HepG2 (cell line): ENCODE measurements at regions not wholly inside any gene's neighbourhood (a gene's known extent, or its start where the extent isn't known, plus 50 kb on each side); places are given as distances from the start of the nearest gene placed in this dataset.

Source experiments
- ATAC-seq: fragments of 200-7000 bp; cut with Tn5 transposase; 3 replicates; pipeline ENCODE4 v1.9.1; 2020; ENCODE audit warnings: mild to moderate bottlenecking, moderate library complexity
- BruUV-seq: library from RNA; stranded (reverse); fragments of 400-500 nt; replicated peaks from 2 replicates; lab custom pipeline; 2021; lab: Mats Ljungman, UMichigan
- CTCF ChIA-PET: fragments of 300-600 bp; formaldehyde crosslinking; extraction: SDS; loops from one replicate; lab custom pipeline; 2021; ENCODE audit warnings: low total read pairs, inconsistent platforms, low intra/inter-chr PET ratio; lab: Yijun Ruan, JAX
- POLR2A ChIA-PET: fragments of 350-600 bp; sonication (Branson Sonifier 250); formaldehyde crosslinking; loops from one replicate; lab custom pipeline; 2020; ENCODE audit warnings: antibody characterized with exemption, inconsistent platforms; lab: Yijun Ruan, JAX
- DNase-seq: peaks from one replicate; pipeline ENCODE4 v3.0.0-alpha.2; 2015; ENCODE audit warnings: low spot score
- FAIRE-seq: peaks from 3 replicates; lab custom pipeline; 2011; peaks lifted over from hg19 to GRCh38; lab: Jason Lieb, UNC
- H2AFZ ChIP-seq: one replicate; pipeline ENCODE4 v1.6.1; 2011; ENCODE audit warnings: low read length, inconsistent platforms
- H3K27ac ChIP-seq: fragments of 300-600 bp; 3 replicates; pipeline ENCODE4 v1.8.0; 2011; ENCODE audit warnings: mixed run types, mild to moderate bottlenecking, mixed read lengths, low read length, inconsistent platforms; ENCODE audit not compliant: insufficient read depth; ENCODE audit errors: extremely low read length
- H3K27me3 ChIP-seq, 2 experiments: fragments of 200-600 bp in 1 of 2; 2 replicates in 1 of 2; 3 replicates in 1 of 2; pipeline versions ENCODE4 v1.6.0 to v1.8.0; 2011; ENCODE audit warnings: low read length in 2 of 2, mild to moderate bottlenecking in 2 of 2, moderate library complexity in 2 of 2, inconsistent platforms in 1 of 2; ENCODE audit not compliant: insufficient read depth in 2 of 2, control insufficient read depth in 1 of 2
- H3K36me3 ChIP-seq, 2 experiments: fragments of 200-600 bp in 1 of 2; replicated peaks in 1 of 2; 2 replicates in 1 of 2; 3 replicates in 1 of 2; pipeline versions ENCODE4 v1.5.1 to v1.8.0; 2011; ENCODE audit warnings: low read length in 2 of 2, inconsistent platforms in 1 of 2; ENCODE audit not compliant: insufficient read depth in 2 of 2, control insufficient read depth in 1 of 2
- H3K4me1 ChIP-seq: 2 replicates; pipeline ENCODE4 v1.5.1; 2012; ENCODE audit warnings: low read length, inconsistent platforms; ENCODE audit not compliant: insufficient read depth
- H3K4me2 ChIP-seq: 2 replicates; pipeline ENCODE4 v1.6.0; 2011; ENCODE audit warnings: low read depth, low read length, inconsistent platforms
- H3K4me3 ChIP-seq, 3 experiments: fragments of 200-600 bp in 1 of 3; sonication (generic), shearing (Covaris generic) in 1 of 3; replicated peaks in 1 of 3; 2 replicates each; pipeline ENCODE4 v1.5.1; 2011 to 2016; ENCODE audit warnings: low read length in 3 of 3, inconsistent platforms in 2 of 3, low read depth in 2 of 3, mild to moderate bottlenecking in 2 of 3, control low read depth in 1 of 3, mixed read lengths in 1 of 3; ENCODE audit not compliant: insufficient read depth in 1 of 3
- H3K79me2 ChIP-seq: one replicate; pipeline ENCODE4 v1.6.1; 2011; ENCODE audit warnings: low read length, inconsistent platforms; ENCODE audit not compliant: insufficient read depth
- H3K9ac ChIP-seq: 2 replicates; pipeline ENCODE4 v1.6.0; 2011; ENCODE audit warnings: mild to moderate bottlenecking, low read depth, low read length, inconsistent platforms; ENCODE audit not compliant: insufficient read depth
- H3K9me3 ChIP-seq: 2 replicates; pipeline ENCODE4 v1.5.1; 2012; ENCODE audit warnings: mild to moderate bottlenecking, low read length
- H4K20me1 ChIP-seq: 2 replicates; pipeline ENCODE4 v1.6.0; 2011; ENCODE audit warnings: inconsistent platforms, mild to moderate bottlenecking, low read length, moderate library complexity; ENCODE audit not compliant: insufficient read depth
- ARID3A ChIP-seq: IDR thresholded peaks from 2 replicates; pipeline ENCODE4 v1.6.1; 2012; ENCODE audit warnings: low read depth, low read length, improper control_type of control experiment
- KAT2B ChIP-seq: fragments of 150-350 bp; IDR thresholded peaks from 2 replicates; pipeline ENCODE4 v1.6.1; 2014; ENCODE audit warnings: low read depth, low read length, borderline replicate concordance
- MEIS1 ChIP-seq: sonication (generic); formaldehyde crosslinking; IDR thresholded peaks from 2 replicates; pipeline ENCODE4 v1.9.0; 2021; ENCODE audit warnings: mild to moderate bottlenecking, missing genetic modification reagents, moderate library complexity, borderline replicate concordance
- PHF5A ChIP-seq: IDR thresholded peaks from one replicate; pipeline ENCODE4 v1.6.1; 2018; ENCODE audit warnings: low read depth, missing genetic modification reagents; ENCODE audit not compliant: unreplicated experiment
- POGK ChIP-seq: sonication (generic); formaldehyde crosslinking; conservative IDR thresholded peaks from 2 replicates; pipeline ENCODE4 v1.8.0; 2022; ENCODE audit warnings: mild to moderate bottlenecking, moderate library complexity, missing genetic modification reagents
- SUZ12 ChIP-seq: fragments of 150-350 bp; IDR thresholded peaks from 2 replicates; pipeline ENCODE4 v1.6.1; 2014; ENCODE audit warnings: low read depth, low read length
- ZBTB14 ChIP-seq: sonication (generic); formaldehyde crosslinking; IDR thresholded peaks from 2 replicates; pipeline ENCODE4 v1.4.0; 2020; ENCODE audit warnings: missing genetic modification reagents
- ZNF205 ChIP-seq: IDR thresholded peaks from 2 replicates; pipeline ENCODE4 v1.6.1; 2018; ENCODE audit warnings: missing biosample characterization, missing genetic modification reagents
- WGBS: methylation state at CpG from one replicate; pipeline ENCODE4 v1.1.6; 2017; ENCODE audit warnings: low lambda C conversion rate; 5-methylcytosine and 5-hydroxymethylcytosine counted together
- in situ Hi-C: cut with HindIII; loops from 2 replicates; pipeline ENCODE4 v1.10.0; 2017; ENCODE audit warnings: low pct_unique_long_range_greater_than_20kb; ENCODE audit not compliant: extremely low pct_ligation_motif_present
- intact Hi-C: fragments of 100-400 bp; cut with micrococcal nuclease; formaldehyde crosslinking; loops from one replicate; pipeline ENCODE4 v1.10.0; 2022; ENCODE audit not compliant: unreplicated experiment

- H3K27ac ChIP-seq: no peak overlapping the region
- H3K79me2 ChIP-seq: no peaks in the 10 kb centered on the region
- no peak overlapping the region for H3K4me2 ChIP-seq
- H3K36me3 ChIP-seq: no peaks in the 10 kb centered on the region
- FAIRE-seq: no peak
- no peaks in the 10 kb centered on the region for H3K9me3 ChIP-seq
- in situ Hi-C loops: no loop called here
- no peaks in the 10 kb centered on the region for H3K4me1 ChIP-seq
- POLR2A ChIA-PET: no interaction called here
- H2AFZ ChIP-seq: no peak overlapping the region
- TF ChIP-seq ZBTB14 (CRISPR knock-in tag): no peak
- BruUV-seq: no TSS peak
- H3K4me3 ChIP-seq: no peak overlapping the region
- 0% methylated on average over 5 of the region's 5 CpGs for WGBS
- H3K9ac ChIP-seq: no peak overlapping the region
- intact Hi-C loops: no loop called here
- DNase-seq: no peak
- no peak for ATAC-seq
- CTCF ChIA-PET: no interaction called here
- no peaks in the 10 kb centered on the region for H4K20me1 ChIP-seq
- H3K27me3 ChIP-seq: peaks cover 0 to 28% of the 10 kb centered on the region in 2 experiments; a peak in 1 of 5 replicates
Measured at GRCh38 chr6:156511051-156511450, 266.1 kb upstream of the ARID1B start.

- Histone ChIP-seq H2AFZ (no peak overlapping the region), H4K20me1 (no peaks in the 10 kb centered on the region), H3K4me2 (no peak overlapping the region), H3K4me1 (no peaks in the 10 kb centered on the region), H3K27me3 (peaks cover 0 to 22% of the 10 kb centered on the region in 2 experiments; a peak in 1 of 5 replicates), H3K79me2 (no peaks in the 10 kb centered on the region), H3K4me3 (no peak overlapping the region), H3K9me3 (no peaks in the 10 kb centered on the region), H3K27ac (no peak overlapping the region)
- BruUV-seq: no TSS peak
- DNase-seq (no peak), FAIRE-seq (no peak), ATAC-seq (no peak)
- in situ Hi-C loops: no loop called here
- POLR2A ChIA-PET: no interaction called here
- CTCF ChIA-PET: no interaction called here
- intact Hi-C loops: no loop called here
- 3% methylated on average over 2 of the region's 2 CpGs for WGBS
- TF ChIP-seq SUZ12 (no peak), MEIS1 (no peak), KAT2B (peak; percentile 59; the same call in 1 of the 2 replicates), POGK (CRISPR knock-in tag) (no peak), PHF5A (CRISPR knock-in tag) (no peak), ZNF205 (no peak), ARID3A (no peak)
- TF ChIP-seq, all 625 proteins: peak for 1
- no peaks in the 10 kb centered on the region for H3K36me3 ChIP-seq
- no peak overlapping the region for H3K9ac ChIP-seq
Measured at GRCh38 chr6:156510242-156510641, 266.9 kb upstream of the ARID1B start.
